ENCODE measurements at regions not wholly inside any gene's neighbourhood (a gene's known extent, or its start where the extent isn't known, plus 50 kb on each side); places are given as distances from the start of the nearest gene placed in this dataset.

GRCh38 chr17:13770702-13771101 lies 169.0 kb upstream of the HS3ST3A1 start:
- ChIA-PET POLR2A (no interaction called here), CTCF (no interaction called here)
- Histone ChIP-seq H3K79me2 (ENCODE audit: control insufficient read depth, insufficient read depth, low read length) (no peaks in the 10 kb centered on the region), H3K9me3 (ENCODE audit: control extremely low read depth in 1 of 3, control insufficient read depth in 2 of 3, insufficient read depth in 1 of 3, low read length in 2 of 3) (peaks cover 6 to 19% (median 13%) of the 10 kb centered on the region in 3 donors), H3K27me3 (replicated peaks in 1 of 4; ENCODE audit: control extremely low read depth in 1 of 4, control insufficient read depth in 3 of 4, insufficient read depth in 4 of 4, low read length in 3 of 4) (no peaks in the 10 kb centered on the region), H3K4me1 (ENCODE audit: control insufficient read depth in 2 of 2, insufficient read depth in 2 of 2, low read length in 2 of 2) (no peaks in the 10 kb centered on the region), H2AFZ (ENCODE audit: insufficient read depth, low read depth, low read length, poor library complexity, severe bottlenecking) (no peak overlapping the region), H3K27ac (ENCODE audit: low read length in 2 of 2) (no peak overlapping the region), H3K9ac (ENCODE audit: low read length) (no peak overlapping the region), H3K4me2 (replicated peaks; ENCODE audit: low read depth, low read length, poor library complexity, severe bottlenecking) (no peak overlapping the region), H3K36me3 (replicated peaks in 1 of 2; ENCODE audit: control extremely low read depth in 1 of 2, control insufficient read depth in 1 of 2, extremely low read depth in 1 of 2, insufficient read depth in 2 of 2, low read length in 1 of 2) (no peaks in the 10 kb centered on the region), H3K4me3 (ENCODE audit: control extremely low read depth in 1 of 5, extremely low read depth in 1 of 5, insufficient read depth in 1 of 5, low read depth in 2 of 5, low read length in 4 of 5) (no peak overlapping the region), H4K20me1 (ENCODE audit: control insufficient read depth, insufficient read depth, low read length, poor library complexity, severe bottlenecking) (no peaks in the 10 kb centered on the region)
- no peak overlapping the region for H3K4me3 Mint-ChIP-seq
- H3K9me3 Mint-ChIP-seq (ENCODE audit: insufficient read depth): peaks cover 12% of the 10 kb centered on the region
- no peaks in the 10 kb centered on the region for H3K4me1 Mint-ChIP-seq
- no peak for TF ChIP-seq EZH2 (IDR thresholded peaks at IDR 0.05; ENCODE audit: borderline replicate concordance, insufficient read depth, low read depth, low read length, poor library complexity, severe bottlenecking)
- no peak for TF ChIP-seq CTCF (IDR thresholded peaks at IDR 0.05)
- intact Hi-C loops (cut with micrococcal nuclease): no loop called here
- 97% methylated on average over 3 of the region's 3 CpGs for WGBS (ENCODE audit: insufficient coverage)
- no peak overlapping the region for H3K27ac Mint-ChIP-seq
- no peak for ATAC-seq (ENCODE audit: low read depth)
- H3K27me3 Mint-ChIP-seq: peaks cover 3% of the 10 kb centered on the region
- no peak for DNase-seq

DNA sequence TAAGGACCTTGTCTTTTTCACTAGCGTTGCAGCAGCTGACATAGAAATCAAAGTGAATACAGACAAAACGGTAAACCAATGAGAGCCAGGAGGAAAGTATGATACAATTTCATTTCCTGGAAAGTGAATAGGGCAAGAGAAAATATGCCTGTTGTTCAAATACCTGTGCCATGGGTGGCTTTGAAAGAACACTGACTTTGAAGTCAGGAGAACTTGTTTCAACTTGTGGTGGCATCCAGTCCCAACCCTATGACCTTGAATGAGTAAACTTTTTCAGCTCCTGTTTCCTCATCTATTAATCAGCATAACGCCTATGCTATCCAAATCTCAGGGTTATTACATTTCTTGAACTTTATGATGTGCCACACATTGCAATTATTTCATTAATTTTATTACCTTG lies 173.7 kb upstream of the HS3ST3A1 start:
- no peaks in the 10 kb centered on the region for H3K4me1 Mint-ChIP-seq
- Histone ChIP-seq H4K20me1 (ENCODE audit: control insufficient read depth, insufficient read depth, low read length, poor library complexity, severe bottlenecking) (no peaks in the 10 kb centered on the region), H3K36me3 (replicated peaks in 1 of 2; ENCODE audit: control extremely low read depth in 1 of 2, control insufficient read depth in 1 of 2, extremely low read depth in 1 of 2, insufficient read depth in 2 of 2, low read length in 1 of 2) (no peaks in the 10 kb centered on the region), H3K79me2 (ENCODE audit: control insufficient read depth, insufficient read depth, low read length) (no peaks in the 10 kb centered on the region), H3K4me2 (replicated peaks; ENCODE audit: low read depth, low read length, poor library complexity, severe bottlenecking) (no peak overlapping the region), H3K9me3 (ENCODE audit: control extremely low read depth in 1 of 3, control insufficient read depth in 2 of 3, insufficient read depth in 1 of 3, low read length in 2 of 3) (peaks cover 3 to 8% (median 3%) of the 10 kb centered on the region in 3 donors), H3K9ac (ENCODE audit: low read length) (no peak overlapping the region), H3K27me3 (replicated peaks in 1 of 4; ENCODE audit: control extremely low read depth in 1 of 4, control insufficient read depth in 3 of 4, insufficient read depth in 4 of 4, low read length in 3 of 4) (no peaks in the 10 kb centered on the region), H3K27ac (ENCODE audit: low read length in 2 of 2) (no peak overlapping the region), H3K4me3 (ENCODE audit: control extremely low read depth in 1 of 5, extremely low read depth in 1 of 5, insufficient read depth in 1 of 5, low read depth in 2 of 5, low read length in 4 of 5) (no peak overlapping the region), H2AFZ (ENCODE audit: insufficient read depth, low read depth, low read length, poor library complexity, severe bottlenecking) (no peak overlapping the region), H3K4me1 (ENCODE audit: control insufficient read depth in 2 of 2, insufficient read depth in 2 of 2, low read length in 2 of 2) (no peaks in the 10 kb centered on the region)
- POLR2A ChIA-PET: no interaction called here
- intact Hi-C loops (cut with micrococcal nuclease): no loop called here
- H3K9me3 Mint-ChIP-seq (ENCODE audit: insufficient read depth): peaks cover 12% of the 10 kb centered on the region
- no peak overlapping the region for H3K4me3 Mint-ChIP-seq
- TF ChIP-seq CTCF (IDR thresholded peaks at IDR 0.05): no peak
- no peak for TF ChIP-seq EZH2 (IDR thresholded peaks at IDR 0.05; ENCODE audit: borderline replicate concordance, insufficient read depth, low read depth, low read length, poor library complexity, severe bottlenecking)
- CTCF ChIA-PET: no interaction called here
- H3K27me3 Mint-ChIP-seq: no peaks in the 10 kb centered on the region
- DNase-seq (no peak), ATAC-seq (ENCODE audit: low read depth) (no peak)
- H3K27ac Mint-ChIP-seq: no peak overlapping the region
- 0% methylated on average over 1 of the region's 3 CpGs for WGBS (ENCODE audit: insufficient coverage)

All from B cell (primary cell).